Mesenchymal stem cell (in vitro differentiated cells and primary cell): ENCODE measurements at regions not wholly inside any gene's neighbourhood (a gene's known extent, or its start where the extent isn't known, plus 50 kb on each side); places are given as distances from the start of the nearest gene placed in this dataset.

Experiments used
- DNase-seq: peaks from one replicate; pipeline ENCODE4 v3.0.0-alpha.2; 2013
- H2AFZ ChIP-seq: one replicate; pipeline ENCODE4 v1.6.1; 2013; ENCODE audit warnings: low read depth, mild to moderate bottlenecking, control low read depth, inconsistent platforms, low read length, moderate library complexity
- H2AK5ac ChIP-seq: 2 replicates; pipeline ENCODE4 v1.6.1; 2013; ENCODE audit warnings: low read length, moderate library complexity, mild to moderate bottlenecking, inconsistent platforms; ENCODE audit not compliant: severe bottlenecking
- H2BK120ac ChIP-seq: one replicate; pipeline ENCODE4 v1.6.1; 2013; ENCODE audit warnings: low read depth, mild to moderate bottlenecking, inconsistent platforms, low read length, moderate library complexity
- H2BK12ac ChIP-seq, 2 experiments: one replicate each; pipeline ENCODE4 v1.6.1; 2013; ENCODE audit warnings: inconsistent platforms in 2 of 2, low read length in 2 of 2, mild to moderate bottlenecking in 2 of 2, moderate library complexity in 2 of 2, control low read depth in 1 of 2
- H2BK15ac ChIP-seq: one replicate; pipeline ENCODE4 v1.6.1; 2013; ENCODE audit warnings: mild to moderate bottlenecking, low read depth, inconsistent platforms; ENCODE audit not compliant: poor library complexity, severe bottlenecking
- H2BK5ac ChIP-seq: 2 replicates; pipeline ENCODE4 v1.6.1; 2013; ENCODE audit warnings: low read depth, mild to moderate bottlenecking, low read length, control low read depth, inconsistent platforms; ENCODE audit not compliant: poor library complexity, severe bottlenecking
- H3K14ac ChIP-seq, 2 experiments: one replicate each; pipeline ENCODE4 v1.6.1; 2013; ENCODE audit warnings: inconsistent platforms in 2 of 2, low read length in 2 of 2, control low read depth in 1 of 2, mild to moderate bottlenecking in 1 of 2, moderate library complexity in 1 of 2
- H3K18ac ChIP-seq, 2 experiments: one replicate each; pipeline ENCODE4 v1.6.1; 2013; ENCODE audit warnings: inconsistent platforms in 2 of 2, low read length in 2 of 2, control low read depth in 1 of 2, low read depth in 1 of 2, mild to moderate bottlenecking in 1 of 2
- H3K23ac ChIP-seq, 2 experiments: one replicate each; pipeline ENCODE4 v1.6.1; 2013; ENCODE audit warnings: inconsistent platforms in 2 of 2, low read length in 2 of 2, mild to moderate bottlenecking in 2 of 2, moderate library complexity in 2 of 2, control low read depth in 1 of 2
- H3K27ac ChIP-seq: 2 replicates; pipeline ENCODE4 v1.5.1; 2013; ENCODE audit warnings: mild to moderate bottlenecking, moderate library complexity, low read length, control low read depth, inconsistent platforms; ENCODE audit not compliant: poor library complexity, severe bottlenecking
- H3K27me3 ChIP-seq, 2 experiments: 2 replicates each; pipeline versions ENCODE4 v1.6.1 to v1.7.0; 2013; ENCODE audit warnings: low read length in 2 of 2, mild to moderate bottlenecking in 2 of 2, moderate library complexity in 2 of 2, control low read depth in 1 of 2, inconsistent platforms in 1 of 2; ENCODE audit not compliant: control insufficient read depth in 1 of 2, insufficient read depth in 1 of 2
- H3K36me3 ChIP-seq, 2 experiments: 2 replicates each; pipeline versions ENCODE4 v1.6.1 to v1.7.0; 2013; ENCODE audit warnings: low read length in 2 of 2, control low read depth in 1 of 2, inconsistent platforms in 1 of 2, low read depth in 1 of 2, mild to moderate bottlenecking in 1 of 2; ENCODE audit not compliant: insufficient read depth in 2 of 2, control insufficient read depth in 1 of 2
- H3K4ac ChIP-seq, 2 experiments: one replicate each; pipeline ENCODE4 v1.6.1; 2013; ENCODE audit warnings: inconsistent platforms in 2 of 2, low read length in 2 of 2, mild to moderate bottlenecking in 2 of 2, moderate library complexity in 2 of 2, control low read depth in 1 of 2, low read depth in 1 of 2
- H3K4me1 ChIP-seq: 2 replicates; pipeline ENCODE4 v1.6.1; 2013; ENCODE audit warnings: low read depth, low read length, control low read depth; ENCODE audit not compliant: control insufficient read depth, insufficient read depth
- H3K4me2 ChIP-seq: 2 replicates; pipeline ENCODE4 v1.6.1; 2013; ENCODE audit warnings: low read length, mild to moderate bottlenecking, inconsistent platforms; ENCODE audit not compliant: poor library complexity, severe bottlenecking
- H3K4me3 ChIP-seq, 2 experiments: 2 replicates each; pipeline versions ENCODE4 v1.5.1 to v1.7.0; 2013; ENCODE audit warnings: low read length in 2 of 2, mild to moderate bottlenecking in 2 of 2, control low read depth in 1 of 2, low read depth in 1 of 2; ENCODE audit not compliant: insufficient read depth in 1 of 2
- H3K79me1 ChIP-seq: replicated peaks from 2 replicates; pipeline ENCODE4 v1.6.1; 2013; ENCODE audit warnings: mild to moderate bottlenecking, control low read depth, low read length, inconsistent platforms; ENCODE audit not compliant: poor library complexity, severe bottlenecking
- H3K9ac ChIP-seq: 2 replicates; pipeline ENCODE4 v1.7.0; 2013; ENCODE audit warnings: mild to moderate bottlenecking, low read length, moderate library complexity
- H3K9me3 ChIP-seq: 2 replicates; pipeline ENCODE4 v1.7.0; 2013; ENCODE audit warnings: mild to moderate bottlenecking, low read length; ENCODE audit not compliant: control insufficient read depth
- H4K8ac ChIP-seq: one replicate; pipeline ENCODE4 v1.6.1; 2013; ENCODE audit warnings: inconsistent platforms, mild to moderate bottlenecking, low read length, moderate library complexity
- H4K91ac ChIP-seq: one replicate; pipeline ENCODE4 v1.6.1; 2013; ENCODE audit warnings: mild to moderate bottlenecking, low read length, inconsistent platforms
- WGBS: methylation state at CpG from one replicate; pipeline ENCODE4 v1.1.7; 2013; ENCODE audit warnings: mixed read lengths; 5-methylcytosine and 5-hydroxymethylcytosine counted together

GRCh38 chr10:78685466-78686103, 383.2 kb upstream of the ZMIZ1 start:
- WGBS = 69% methylated on average over 5 of the region's 7 CpGs
- H2AFZ ChIP-seq = no peak overlapping the region
- no peak overlapping the region for H3K4ac ChIP-seq
- no peak overlapping the region for H4K8ac ChIP-seq
- no peaks in the 10 kb centered on the region for H3K36me3 ChIP-seq
- no peaks in the 10 kb centered on the region for H3K79me1 ChIP-seq
- peaks cover 27% of the 10 kb centered on the region for H3K4me1 ChIP-seq
- H2AK5ac ChIP-seq = peak overlapping the region; percentile 63
- DNase-seq = peak; percentile 15
- H2BK15ac ChIP-seq = peak overlapping the region; percentile 61
- H3K9ac ChIP-seq = no peak overlapping the region
- H2BK120ac ChIP-seq = no peak overlapping the region
- H3K27me3 ChIP-seq = no peaks in the 10 kb centered on the region
- no peak overlapping the region for H3K4me2 ChIP-seq
- no peaks in the 10 kb centered on the region for H3K9me3 ChIP-seq
- H2BK12ac ChIP-seq = no peak overlapping the region
- no peak overlapping the region for H3K18ac ChIP-seq
- no peak overlapping the region for H4K91ac ChIP-seq
- H2BK5ac ChIP-seq = no peak overlapping the region
- H3K27ac ChIP-seq = no peak overlapping the region
- no peak overlapping the region for H3K23ac ChIP-seq
- H3K14ac ChIP-seq = no peak overlapping the region
- H3K4me3 ChIP-seq = no peak overlapping the region

- H2AK5ac ChIP-seq = no peak overlapping the region
- H3K4me1 ChIP-seq = peaks cover 27% of the 10 kb centered on the region
- no peaks in the 10 kb centered on the region for H3K27me3 ChIP-seq
- no peak overlapping the region for H3K23ac ChIP-seq
- H3K4me3 ChIP-seq = no peak overlapping the region
- no peak overlapping the region for H4K91ac ChIP-seq
- H3K36me3 ChIP-seq = no peaks in the 10 kb centered on the region
- H3K27ac ChIP-seq = no peak overlapping the region
- no peak overlapping the region for H2BK12ac ChIP-seq
- no peak overlapping the region for H4K8ac ChIP-seq
- H3K4me2 ChIP-seq = no peak overlapping the region
- no peak overlapping the region for H3K9ac ChIP-seq
- DNase-seq = no peak
- 77% methylated on average over 10 of the region's 10 CpGs for WGBS
- H2BK5ac ChIP-seq = no peak overlapping the region
- H2AFZ ChIP-seq = no peak overlapping the region
- H3K79me1 ChIP-seq = no peaks in the 10 kb centered on the region
- H3K4ac ChIP-seq = no peak overlapping the region
- H2BK15ac ChIP-seq = no peak overlapping the region
- H3K18ac ChIP-seq = peak overlapping the region in 1 of 2 experiments; percentile 30
- H2BK120ac ChIP-seq = no peak overlapping the region
- H3K14ac ChIP-seq = peak overlapping the region in 1 of 2 experiments; percentile 41
- no peaks in the 10 kb centered on the region for H3K9me3 ChIP-seq
These were observed 382.2 kb upstream of the ZMIZ1 start for GRCh38 chr10:78686444-78687060.

- H2BK15ac ChIP-seq = no peak overlapping the region
- no peak overlapping the region for H3K27ac ChIP-seq
- no peak overlapping the region for H3K4me2 ChIP-seq
- no peaks in the 10 kb centered on the region for H3K36me3 ChIP-seq
- no peak overlapping the region for H3K18ac ChIP-seq
- peaks cover 27% of the 10 kb centered on the region for H3K4me1 ChIP-seq
- H2AK5ac ChIP-seq = no peak overlapping the region
- H2AFZ ChIP-seq = no peak overlapping the region
- no peak overlapping the region for H3K4ac ChIP-seq
- no peak overlapping the region for H2BK12ac ChIP-seq
- no peak overlapping the region for H2BK120ac ChIP-seq
- H3K14ac ChIP-seq = no peak overlapping the region
- no peaks in the 10 kb centered on the region for H3K27me3 ChIP-seq
- no peak overlapping the region for H4K8ac ChIP-seq
- no peaks in the 10 kb centered on the region for H3K79me1 ChIP-seq
- H4K91ac ChIP-seq = no peak overlapping the region
- H3K9me3 ChIP-seq = no peaks in the 10 kb centered on the region
- no peak overlapping the region for H2BK5ac ChIP-seq
- H3K4me3 ChIP-seq = no peak overlapping the region
- no peak overlapping the region for H3K9ac ChIP-seq
- H3K23ac ChIP-seq = no peak overlapping the region
- no peak for DNase-seq
These were observed 381.1 kb upstream of the ZMIZ1 start for GRCh38 chr10:78687626-78688025.

GRCh38 chr10:78688230-78688900, 380.4 kb upstream of the ZMIZ1 start:
- no peak overlapping the region for H2AK5ac ChIP-seq
- no peak overlapping the region for H3K4me3 ChIP-seq
- H3K14ac ChIP-seq = peak overlapping the region in 1 of 2 experiments; percentile 50
- no peak overlapping the region for H2BK12ac ChIP-seq
- peak overlapping the region in 1 of 2 experiments; percentile 18 for H3K18ac ChIP-seq
- H2BK15ac ChIP-seq = no peak overlapping the region
- H2BK120ac ChIP-seq = no peak overlapping the region
- H3K23ac ChIP-seq = no peak overlapping the region
- H3K9me3 ChIP-seq = no peaks in the 10 kb centered on the region
- H3K36me3 ChIP-seq = no peaks in the 10 kb centered on the region
- peaks cover 0 to 4% of the 10 kb centered on the region in 2 experiments for H3K27me3 ChIP-seq
- H3K79me1 ChIP-seq = no peaks in the 10 kb centered on the region
- H2BK5ac ChIP-seq = no peak overlapping the region
- H4K8ac ChIP-seq = no peak overlapping the region
- no peak overlapping the region for H2AFZ ChIP-seq
- DNase-seq = no peak
- H4K91ac ChIP-seq = peak overlapping the region; percentile 19
- no peak overlapping the region for H3K9ac ChIP-seq
- H3K4me2 ChIP-seq = no peak overlapping the region
- no peak overlapping the region for H3K4ac ChIP-seq
- H3K4me1 ChIP-seq = peaks cover 27% of the 10 kb centered on the region
- no peak overlapping the region for H3K27ac ChIP-seq
- WGBS = 78% methylated on average over 6 of the region's 6 CpGs
